Endothelial cell of umbilical vein (primary cell): ENCODE measurements at regions not wholly inside any gene's neighbourhood (a gene's known extent, or its start where the extent isn't known, plus 50 kb on each side); places are given as distances from the start of the nearest gene placed in this dataset.

ENCODE experiments used
- EZH2 ChIP-seq: IDR thresholded peaks from 2 replicates; pipeline ENCODE4 v1.6.1; 2012; ENCODE audit warnings: borderline replicate concordance, low read depth, mild to moderate bottlenecking, moderate library complexity, low read length, inconsistent platforms; ENCODE audit not compliant: severe bottlenecking
- FOS ChIP-seq: IDR thresholded peaks from 2 replicates; pipeline ENCODE4 v1.6.1; 2011; ENCODE audit warnings: mild to moderate bottlenecking, low read length, moderate library complexity, borderline replicate concordance; ENCODE audit not compliant: insufficient read depth
- GATA2 ChIP-seq: IDR thresholded peaks from 2 replicates; pipeline ENCODE4 v1.7.0; 2011; ENCODE audit warnings: low read depth, mild to moderate bottlenecking, moderate library complexity, mixed read lengths, low read length; ENCODE audit not compliant: insufficient read length, insufficient read depth
- JUN ChIP-seq: IDR thresholded peaks from 2 replicates; pipeline ENCODE4 v1.6.1; 2011; ENCODE audit warnings: borderline replicate concordance, low read depth; ENCODE audit not compliant: insufficient read length, insufficient read depth
- MYC ChIP-seq: IDR thresholded peaks from one replicate; pipeline ENCODE4 v1.6.1; 2011; ENCODE audit warnings: mild to moderate bottlenecking, low read depth, low read length
- POLR2A ChIP-seq: IDR thresholded peaks from 2 replicates; pipeline ENCODE4 v1.6.1; 2012; ENCODE audit warnings: low read depth, mild to moderate bottlenecking, control low read depth, low read length
- POLR2AphosphoS5 ChIP-seq: IDR thresholded peaks from 2 replicates; pipeline ENCODE4 v1.6.1; 2012; ENCODE audit warnings: low read depth, mild to moderate bottlenecking, control low read depth, low read length, moderate library complexity; ENCODE audit not compliant: insufficient read depth
- TF ChIP-seq, protein P1 (sequence below), 2 donors: IDR thresholded peaks; 1 replicate in 1 of 2; 2 replicates in 1 of 2; pipeline ENCODE4 v1.5.1; 2011; ENCODE audit warnings: low read length in 2 of 2, mild to moderate bottlenecking in 2 of 2, moderate library complexity in 2 of 2, control low read depth in 1 of 2, inconsistent platforms in 1 of 2, low read depth in 1 of 2; ENCODE audit not compliant: insufficient read depth in 1 of 2; ENCODE audit errors: extremely low read depth in 1 of 2
- TF ChIP-seq, protein P2 (sequence below): IDR thresholded peaks from 2 replicates; pipeline ENCODE4 v1.6.1; 2011; ENCODE audit not compliant: insufficient read depth, insufficient read length

DNA sequence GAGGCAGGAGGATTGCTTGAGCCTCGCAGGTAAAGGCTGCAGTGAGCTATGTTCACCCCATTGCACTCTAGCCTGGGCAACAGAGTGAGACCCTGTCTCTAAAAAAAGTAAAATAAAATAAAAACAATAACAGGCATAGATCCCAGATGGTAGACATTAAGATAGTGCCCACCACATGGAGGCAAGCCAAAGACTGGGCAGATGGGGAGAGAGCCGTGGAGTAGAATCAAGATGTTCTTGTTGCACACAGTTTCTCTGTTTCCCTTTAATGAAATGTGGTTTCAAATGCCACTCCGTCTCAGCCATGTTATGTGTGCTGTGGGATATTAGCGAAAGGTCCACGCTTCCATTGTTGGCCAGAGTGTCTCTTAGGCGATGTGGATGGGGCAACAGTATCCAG lies 63.8 kb upstream of the TBL1X start:
- TF ChIP-seq, protein P1, sequence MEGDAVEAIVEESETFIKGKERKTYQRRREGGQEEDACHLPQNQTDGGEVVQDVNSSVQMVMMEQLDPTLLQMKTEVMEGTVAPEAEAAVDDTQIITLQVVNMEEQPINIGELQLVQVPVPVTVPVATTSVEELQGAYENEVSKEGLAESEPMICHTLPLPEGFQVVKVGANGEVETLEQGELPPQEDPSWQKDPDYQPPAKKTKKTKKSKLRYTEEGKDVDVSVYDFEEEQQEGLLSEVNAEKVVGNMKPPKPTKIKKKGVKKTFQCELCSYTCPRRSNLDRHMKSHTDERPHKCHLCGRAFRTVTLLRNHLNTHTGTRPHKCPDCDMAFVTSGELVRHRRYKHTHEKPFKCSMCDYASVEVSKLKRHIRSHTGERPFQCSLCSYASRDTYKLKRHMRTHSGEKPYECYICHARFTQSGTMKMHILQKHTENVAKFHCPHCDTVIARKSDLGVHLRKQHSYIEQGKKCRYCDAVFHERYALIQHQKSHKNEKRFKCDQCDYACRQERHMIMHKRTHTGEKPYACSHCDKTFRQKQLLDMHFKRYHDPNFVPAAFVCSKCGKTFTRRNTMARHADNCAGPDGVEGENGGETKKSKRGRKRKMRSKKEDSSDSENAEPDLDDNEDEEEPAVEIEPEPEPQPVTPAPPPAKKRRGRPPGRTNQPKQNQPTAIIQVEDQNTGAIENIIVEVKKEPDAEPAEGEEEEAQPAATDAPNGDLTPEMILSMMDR (IDR thresholded peaks at IDR 0.05; ENCODE audit: extremely low read depth in 1 of 2, insufficient read depth in 1 of 2, low read depth in 1 of 2, low read length in 2 of 2) = no peak
- no peak for TF ChIP-seq EZH2
- TF ChIP-seq POLR2A = no peak
- TF ChIP-seq POLR2AphosphoS5 = no peak
- TF ChIP-seq MYC = no peak
- TF ChIP-seq, protein P2, sequence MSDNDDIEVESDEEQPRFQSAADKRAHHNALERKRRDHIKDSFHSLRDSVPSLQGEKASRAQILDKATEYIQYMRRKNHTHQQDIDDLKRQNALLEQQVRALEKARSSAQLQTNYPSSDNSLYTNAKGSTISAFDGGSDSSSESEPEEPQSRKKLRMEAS = no peak
- TF ChIP-seq JUN = no peak
- no peak for TF ChIP-seq FOS
- no peak for TF ChIP-seq GATA2
